WTC11 (cell line): ENCODE measurements at regions not wholly inside any gene's neighbourhood (a gene's known extent, or its start where the extent isn't known, plus 50 kb on each side); places are given as distances from the start of the nearest gene placed in this dataset.

Experiments
- ATAC-seq: fragments of 200-7000 bp; cut with Tn5 transposase; 2 replicates; pipeline ENCODE4 v1.10.0; 2021; ENCODE audit warnings: mild to moderate bottlenecking, moderate library complexity
- CTCF ChIA-PET: fragments of 300-600 bp; sonication (Branson Sonifier 250); formaldehyde crosslinking; loops from one replicate; lab custom pipeline; 2021; ENCODE audit warnings: antibody characterized with exemption; lab: Charles Lee
- POLR2A ChIA-PET: fragments of 350-600 bp; sonication (Branson Sonifier 250); formaldehyde crosslinking; loops from one replicate; lab custom pipeline; 2021; ENCODE audit warnings: antibody characterized with exemption; lab: Charles Lee
- DNase-seq: peaks from one replicate; pipeline ENCODE4 v3.0.0; 2021; ENCODE audit warnings: low spot score
- H3K27ac Mint-ChIP-seq: 2 replicates; pipeline ENCODE4 v1.8.0; 2021; ENCODE audit warnings: mixed read lengths
- H3K27me3 Mint-ChIP-seq: 2 replicates; pipeline ENCODE4 v1.8.0; 2021; ENCODE audit warnings: low read depth, mild to moderate bottlenecking, moderate library complexity, mixed read lengths
- H3K36me3 Mint-ChIP-seq: 2 replicates; pipeline ENCODE4 v1.8.0; 2021; ENCODE audit warnings: mixed read lengths
- H3K4me1 Mint-ChIP-seq: 2 replicates; pipeline ENCODE4 v1.8.0; 2022; ENCODE audit warnings: mixed read lengths
- H3K4me3 Mint-ChIP-seq: 2 replicates; pipeline ENCODE4 v1.8.0; 2021; ENCODE audit warnings: mild to moderate bottlenecking, moderate library complexity, mixed read lengths
- H3K9me3 Mint-ChIP-seq: 2 replicates; pipeline ENCODE4 v1.8.0; 2021; ENCODE audit warnings: mixed read lengths
- E2F4 ChIP-seq: sonication (generic); formaldehyde crosslinking; IDR thresholded peaks from 2 replicates; pipeline ENCODE4 v1.8.1; 2022; ENCODE audit warnings: low read depth, mild to moderate bottlenecking, moderate library complexity, missing genetic modification reagents, borderline replicate concordance
- EMX1 ChIP-seq: fragments of 250-450 bp; sonication (Bioruptor Pico); IDR thresholded peaks from 2 replicates; pipeline ENCODE4 v1.8.0; 2021; ENCODE audit warnings: mild to moderate bottlenecking
- FOXP4 ChIP-seq: sonication (generic); formaldehyde crosslinking; IDR thresholded peaks from 2 replicates; pipeline ENCODE4 v1.8.0; 2022; ENCODE audit warnings: mild to moderate bottlenecking, missing genetic modification reagents
- GTF2I ChIP-seq: fragments of 250-450 bp; sonication (Bioruptor Pico); conservative IDR thresholded peaks from 2 replicates; pipeline ENCODE4 v1.4.0; 2021; ENCODE audit warnings: mild to moderate bottlenecking
- JUN ChIP-seq: sonication (generic); formaldehyde crosslinking; IDR thresholded peaks from 2 replicates; pipeline ENCODE4 v1.8.0; 2023; ENCODE audit warnings: mild to moderate bottlenecking, missing genetic modification reagents
- KAT7 ChIP-seq: sonication (generic); formaldehyde crosslinking; IDR thresholded peaks from 2 replicates; pipeline ENCODE4 v1.8.1; 2023; ENCODE audit warnings: missing genetic modification reagents, mild to moderate bottlenecking, borderline replicate concordance
- NR2C2 ChIP-seq: sonication (generic); formaldehyde crosslinking; IDR thresholded peaks from 2 replicates; pipeline ENCODE4 v1.8.0; 2022; ENCODE audit warnings: mild to moderate bottlenecking, missing genetic modification reagents
- OVOL2 ChIP-seq: fragments of 250-450 bp; sonication (Bioruptor Pico); IDR thresholded peaks from 2 replicates; pipeline ENCODE4 v1.9.0; 2021; ENCODE audit warnings: mild to moderate bottlenecking, borderline replicate concordance
- PREB ChIP-seq: sonication (generic); formaldehyde crosslinking; IDR thresholded peaks from 2 replicates; pipeline ENCODE4 v1.8.1; 2022; ENCODE audit warnings: mild to moderate bottlenecking, missing genetic modification reagents, moderate library complexity, borderline replicate concordance
- RORB ChIP-seq: fragments of 250-450 bp; sonication (Bioruptor Pico); IDR thresholded peaks from 2 replicates; pipeline ENCODE4 v1.9.0; 2021; ENCODE audit warnings: mild to moderate bottlenecking
- SMAD3 ChIP-seq: sonication (generic); formaldehyde crosslinking; IDR thresholded peaks from 2 replicates; pipeline ENCODE4 v1.8.0; 2022; ENCODE audit warnings: missing genetic modification reagents, mild to moderate bottlenecking, borderline replicate concordance
- STAT6 ChIP-seq: sonication (generic); formaldehyde crosslinking; conservative IDR thresholded peaks from 2 replicates; pipeline ENCODE4 v1.8.1; 2023; ENCODE audit warnings: mild to moderate bottlenecking, low read depth, missing genetic modification reagents, moderate library complexity
- TCF7 ChIP-seq: sonication (generic); formaldehyde crosslinking; IDR thresholded peaks from 2 replicates; pipeline ENCODE4 v1.8.0; 2022; ENCODE audit warnings: mild to moderate bottlenecking, low read depth, missing genetic modification reagents, moderate library complexity
- TEAD1 ChIP-seq: sonication (generic); formaldehyde crosslinking; IDR thresholded peaks from 2 replicates; pipeline ENCODE4 v1.8.0; 2022; ENCODE audit warnings: mild to moderate bottlenecking, missing genetic modification reagents
- USF1 ChIP-seq: sonication (generic); formaldehyde crosslinking; IDR thresholded peaks from 2 replicates; pipeline ENCODE4 v1.8.0; 2022; ENCODE audit warnings: mild to moderate bottlenecking, missing genetic modification reagents
- ZNF671 ChIP-seq: fragments of 250-450 bp; sonication (Bioruptor Pico); IDR thresholded peaks from 2 replicates; pipeline ENCODE4 v1.8.0; 2021; ENCODE audit warnings: mild to moderate bottlenecking
- TF ChIP-seq, protein P1 (sequence below): fragments of 250-450 bp; sonication (Bioruptor Pico); IDR thresholded peaks from 2 replicates; pipeline ENCODE4 v1.9.0; 2021; ENCODE audit warnings: moderate library complexity, mild to moderate bottlenecking, inconsistent platforms, borderline replicate concordance
- TF ChIP-seq, protein P2 (sequence below): sonication (generic); formaldehyde crosslinking; IDR thresholded peaks from 2 replicates; pipeline ENCODE4 v1.8.1; 2023; ENCODE audit warnings: mild to moderate bottlenecking, missing genetic modification reagents
- TF ChIP-seq, protein P3 (sequence below): sonication (generic); formaldehyde crosslinking; IDR thresholded peaks from 2 replicates; pipeline ENCODE4 v1.8.1; 2022; ENCODE audit warnings: missing genetic modification reagents, borderline replicate concordance
- TF ChIP-seq, protein P4 (sequence below): fragments of 250-450 bp; sonication (Bioruptor Pico); IDR thresholded peaks from 2 replicates; pipeline ENCODE4 v2.1.2; 2022; ENCODE audit warnings: mild to moderate bottlenecking, moderate library complexity
- TF ChIP-seq, protein P5 (sequence below): sonication (generic); formaldehyde crosslinking; IDR thresholded peaks from 2 replicates; pipeline ENCODE4 v1.8.0; 2023; ENCODE audit warnings: missing genetic modification reagents

- no peak for TF ChIP-seq SMAD3 (CRISPR knock-in tag)
These were observed 105.1 kb upstream of the USP25 start (continued) for GRCh38 chr21:15624646-15625045.

GRCh38 chr21:15625363-15625762, 104.4 kb upstream of the USP25 start:
- no peak overlapping the region for H3K27ac Mint-ChIP-seq
- no peaks in the 10 kb centered on the region for H3K36me3 Mint-ChIP-seq
- peaks cover 11% of the 10 kb centered on the region for H3K9me3 Mint-ChIP-seq
- peaks cover 16% of the 10 kb centered on the region for H3K4me1 Mint-ChIP-seq
- POLR2A ChIA-PET: no interaction called here
- TF ChIP-seq JUN (CRISPR knock-in tag) (no peak), ZNF671 (CRISPR knock-in tag) (no peak), OVOL2 (no peak), TEAD1 (CRISPR knock-in tag) (no peak), FOXP4 (no peak), KAT7 (CRISPR knock-in tag) (no peak), EMX1 (CRISPR knock-in tag) (no peak), PREB (CRISPR knock-in tag) (no peak), RORB (CRISPR knock-in tag) (no peak), STAT6 (no peak), USF1 (CRISPR knock-in tag) (no peak), GTF2I (no peak), E2F4 (CRISPR knock-in tag) (no peak), TCF7 (CRISPR knock-in tag) (no peak), NR2C2 (CRISPR knock-in tag) (no peak)
- TF ChIP-seq, protein P1, sequence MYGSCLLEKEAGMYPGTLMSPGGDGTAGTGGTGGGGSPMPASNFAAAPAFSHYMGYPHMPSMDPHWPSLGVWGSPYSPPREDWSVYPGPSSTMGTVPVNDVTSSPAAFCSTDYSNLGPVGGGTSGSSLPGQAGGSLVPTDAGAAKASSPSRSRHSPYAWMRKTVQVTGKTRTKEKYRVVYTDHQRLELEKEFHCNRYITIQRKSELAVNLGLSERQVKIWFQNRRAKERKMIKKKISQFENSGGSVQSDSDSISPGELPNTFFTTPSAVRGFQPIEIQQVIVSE (CRISPR knock-in tag): no peak
- TF ChIP-seq, protein P2, sequence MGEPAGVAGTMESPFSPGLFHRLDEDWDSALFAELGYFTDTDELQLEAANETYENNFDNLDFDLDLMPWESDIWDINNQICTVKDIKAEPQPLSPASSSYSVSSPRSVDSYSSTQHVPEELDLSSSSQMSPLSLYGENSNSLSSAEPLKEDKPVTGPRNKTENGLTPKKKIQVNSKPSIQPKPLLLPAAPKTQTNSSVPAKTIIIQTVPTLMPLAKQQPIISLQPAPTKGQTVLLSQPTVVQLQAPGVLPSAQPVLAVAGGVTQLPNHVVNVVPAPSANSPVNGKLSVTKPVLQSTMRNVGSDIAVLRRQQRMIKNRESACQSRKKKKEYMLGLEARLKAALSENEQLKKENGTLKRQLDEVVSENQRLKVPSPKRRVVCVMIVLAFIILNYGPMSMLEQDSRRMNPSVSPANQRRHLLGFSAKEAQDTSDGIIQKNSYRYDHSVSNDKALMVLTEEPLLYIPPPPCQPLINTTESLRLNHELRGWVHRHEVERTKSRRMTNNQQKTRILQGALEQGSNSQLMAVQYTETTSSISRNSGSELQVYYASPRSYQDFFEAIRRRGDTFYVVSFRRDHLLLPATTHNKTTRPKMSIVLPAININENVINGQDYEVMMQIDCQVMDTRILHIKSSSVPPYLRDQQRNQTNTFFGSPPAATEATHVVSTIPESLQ (CRISPR knock-in tag): no peak
- TF ChIP-seq, protein P3, sequence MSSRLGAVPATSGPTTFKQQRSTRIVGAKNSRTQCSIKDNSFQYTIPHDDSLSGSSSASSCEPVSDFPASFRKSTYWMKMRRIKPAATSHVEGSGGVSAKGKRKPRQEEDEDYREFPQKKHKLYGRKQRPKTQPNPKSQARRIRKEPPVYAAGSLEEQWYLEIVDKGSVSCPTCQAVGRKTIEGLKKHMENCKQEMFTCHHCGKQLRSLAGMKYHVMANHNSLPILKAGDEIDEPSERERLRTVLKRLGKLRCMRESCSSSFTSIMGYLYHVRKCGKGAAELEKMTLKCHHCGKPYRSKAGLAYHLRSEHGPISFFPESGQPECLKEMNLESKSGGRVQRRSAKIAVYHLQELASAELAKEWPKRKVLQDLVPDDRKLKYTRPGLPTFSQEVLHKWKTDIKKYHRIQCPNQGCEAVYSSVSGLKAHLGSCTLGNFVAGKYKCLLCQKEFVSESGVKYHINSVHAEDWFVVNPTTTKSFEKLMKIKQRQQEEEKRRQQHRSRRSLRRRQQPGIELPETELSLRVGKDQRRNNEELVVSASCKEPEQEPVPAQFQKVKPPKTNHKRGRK: no peak
- TF ChIP-seq, protein P4, sequence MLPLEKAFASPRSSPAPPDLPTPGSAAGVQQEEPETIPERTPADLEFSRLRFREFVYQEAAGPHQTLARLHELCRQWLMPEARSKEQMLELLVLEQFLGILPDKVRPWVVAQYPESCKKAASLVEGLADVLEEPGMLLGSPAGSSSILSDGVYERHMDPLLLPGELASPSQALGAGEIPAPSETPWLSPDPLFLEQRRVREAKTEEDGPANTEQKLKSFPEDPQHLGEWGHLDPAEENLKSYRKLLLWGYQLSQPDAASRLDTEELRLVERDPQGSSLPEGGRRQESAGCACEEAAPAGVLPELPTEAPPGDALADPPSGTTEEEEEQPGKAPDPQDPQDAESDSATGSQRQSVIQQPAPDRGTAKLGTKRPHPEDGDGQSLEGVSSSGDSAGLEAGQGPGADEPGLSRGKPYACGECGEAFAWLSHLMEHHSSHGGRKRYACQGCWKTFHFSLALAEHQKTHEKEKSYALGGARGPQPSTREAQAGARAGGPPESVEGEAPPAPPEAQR (CRISPR knock-in tag): no peak
- TF ChIP-seq, protein P5, sequence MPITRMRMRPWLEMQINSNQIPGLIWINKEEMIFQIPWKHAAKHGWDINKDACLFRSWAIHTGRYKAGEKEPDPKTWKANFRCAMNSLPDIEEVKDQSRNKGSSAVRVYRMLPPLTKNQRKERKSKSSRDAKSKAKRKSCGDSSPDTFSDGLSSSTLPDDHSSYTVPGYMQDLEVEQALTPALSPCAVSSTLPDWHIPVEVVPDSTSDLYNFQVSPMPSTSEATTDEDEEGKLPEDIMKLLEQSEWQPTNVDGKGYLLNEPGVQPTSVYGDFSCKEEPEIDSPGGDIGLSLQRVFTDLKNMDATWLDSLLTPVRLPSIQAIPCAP (CRISPR knock-in tag): no peak
- TF ChIP-seq, all 79 proteins: peak for 0
- H3K27me3 Mint-ChIP-seq: no peaks in the 10 kb centered on the region; the same call in 1 of the 2 replicates
- ATAC-seq (no peak), DNase-seq (no peak)
- no peak overlapping the region for H3K4me3 Mint-ChIP-seq
- CTCF ChIA-PET: interaction anchor here (1.4 kb wide), 1 partner anchor 10 kb away, joined by 3 read pairs; no protein-coding TSS in a partner anchor
